Gastroesophageal sphincter (tissue), 4 donors: ENCODE measurements at regions not wholly inside any gene's neighbourhood (a gene's known extent, or its start where the extent isn't known, plus 50 kb on each side); places are given as distances from the start of the nearest gene placed in this dataset.
A peak's percentile ranks its signal among the peaks of the same experiment; 100 is the strongest.

Experiments used
- ATAC-seq: fragments of 150-250 bp; one replicate; pipeline ENCODE4 v1.9.1; 2016; ENCODE audit warnings: mild to moderate bottlenecking, moderate library complexity
- H3K27ac ChIP-seq, 4 donors: fragments of 200-600 bp; sonication (generic) in 3 of 4; 1 replicate in 3 of 4; 2 replicates in 1 of 4; pipeline ENCODE4 v1.5.1; 2016 to 2019
- H3K27me3 ChIP-seq: fragments of 200-600 bp; sonication (generic); one replicate; pipeline ENCODE4 v1.5.1; 2019
- H3K36me3 ChIP-seq, 2 donors: fragments of 200-600 bp; sonication (generic); one replicate each; pipeline ENCODE4 v1.5.1; 2019; ENCODE audit warnings: control low read depth in 1 of 2
- H3K4me1 ChIP-seq, 3 donors: fragments of 200-600 bp; sonication (generic); 1 replicate in 2 of 3; 2 replicates in 1 of 3; pipeline ENCODE4 v1.5.1; 2016 to 2019; ENCODE audit warnings: control low read depth in 2 of 3
- H3K4me3 ChIP-seq, 2 donors: fragments of 200-600 bp; sonication (generic); one replicate each; pipeline ENCODE4 v1.5.1; 2019; ENCODE audit warnings: mild to moderate bottlenecking in 1 of 2, moderate library complexity in 1 of 2
- H3K9me3 ChIP-seq, 3 donors: fragments of 200-600 bp; sonication (generic); one replicate each; pipeline ENCODE4 v1.5.1; 2017 to 2019; ENCODE audit warnings: control low read depth in 2 of 3
- EP300 ChIP-seq: sonication (generic); formaldehyde crosslinking; IDR thresholded peaks from one replicate; pipeline ENCODE4 v1.6.1; 2017; ENCODE audit warnings: antibody characterized with exemption, mild to moderate bottlenecking
- POLR2A ChIP-seq, 2 donors: fragments of 450-650 bp; IDR thresholded peaks; one replicate each; pipeline ENCODE4 v1.6.1; 2017; ENCODE audit warnings: antibody characterized with exemption in 2 of 2, mild to moderate bottlenecking in 2 of 2, moderate library complexity in 1 of 2
- POLR2AphosphoS5 ChIP-seq: sonication (generic); formaldehyde crosslinking; IDR thresholded peaks from one replicate; pipeline ENCODE4 v1.6.1; 2017; ENCODE audit warnings: antibody characterized with exemption
- WGBS, 2 donors: methylation state at CpG; one replicate each; pipeline ENCODE4 v1.1.5; 2018; ENCODE audit warnings: low coverage in 1 of 2; 5-methylcytosine and 5-hydroxymethylcytosine counted together
- TF ChIP-seq, protein P1 (sequence below), 4 experiments: fragments of 200-600 bp in 2 of 4; fragments of 450-650 bp in 2 of 4; sonication (generic) in 1 of 4; IDR thresholded peaks; one replicate each; pipeline ENCODE4 v1.5.1; 2017 to 2019; ENCODE audit warnings: antibody characterized with exemption in 4 of 4, mild to moderate bottlenecking in 2 of 4, moderate library complexity in 2 of 4

DNA sequence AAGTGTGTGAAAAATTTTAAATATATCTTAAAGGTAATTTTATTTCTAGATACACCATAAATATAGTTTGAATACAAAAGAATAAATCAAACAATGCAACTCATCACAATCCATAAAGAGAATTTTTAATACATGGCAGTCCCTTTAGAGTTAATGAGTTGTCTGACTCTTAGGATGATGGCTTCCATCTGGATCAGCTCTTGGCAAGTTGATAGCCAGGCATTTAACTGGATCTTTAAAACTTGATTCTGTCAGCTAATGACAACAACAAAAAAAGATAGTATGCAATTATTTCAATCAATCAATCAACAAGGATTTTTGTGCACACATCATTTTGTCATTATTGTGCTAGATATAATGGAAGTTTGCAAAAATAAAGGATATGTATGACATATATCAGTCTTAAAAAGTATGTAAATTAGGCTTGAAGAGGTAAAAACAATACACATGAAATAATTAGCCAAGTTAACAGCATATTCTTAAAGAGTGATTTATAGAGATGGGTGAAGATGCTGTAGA lies 174.9 kb upstream of the PCDH18 start:
- no peak for ATAC-seq
- no peaks in the 10 kb centered on the region for H3K36me3 ChIP-seq
- no peak overlapping the region for H3K4me3 ChIP-seq
- H3K9me3 ChIP-seq = no peaks in the 10 kb centered on the region
- H3K4me1 ChIP-seq = peaks cover 4 to 51% (median 18%) of the 10 kb centered on the region in 3 donors
- no peaks in the 10 kb centered on the region for H3K27me3 ChIP-seq
- TF ChIP-seq, protein P1, sequence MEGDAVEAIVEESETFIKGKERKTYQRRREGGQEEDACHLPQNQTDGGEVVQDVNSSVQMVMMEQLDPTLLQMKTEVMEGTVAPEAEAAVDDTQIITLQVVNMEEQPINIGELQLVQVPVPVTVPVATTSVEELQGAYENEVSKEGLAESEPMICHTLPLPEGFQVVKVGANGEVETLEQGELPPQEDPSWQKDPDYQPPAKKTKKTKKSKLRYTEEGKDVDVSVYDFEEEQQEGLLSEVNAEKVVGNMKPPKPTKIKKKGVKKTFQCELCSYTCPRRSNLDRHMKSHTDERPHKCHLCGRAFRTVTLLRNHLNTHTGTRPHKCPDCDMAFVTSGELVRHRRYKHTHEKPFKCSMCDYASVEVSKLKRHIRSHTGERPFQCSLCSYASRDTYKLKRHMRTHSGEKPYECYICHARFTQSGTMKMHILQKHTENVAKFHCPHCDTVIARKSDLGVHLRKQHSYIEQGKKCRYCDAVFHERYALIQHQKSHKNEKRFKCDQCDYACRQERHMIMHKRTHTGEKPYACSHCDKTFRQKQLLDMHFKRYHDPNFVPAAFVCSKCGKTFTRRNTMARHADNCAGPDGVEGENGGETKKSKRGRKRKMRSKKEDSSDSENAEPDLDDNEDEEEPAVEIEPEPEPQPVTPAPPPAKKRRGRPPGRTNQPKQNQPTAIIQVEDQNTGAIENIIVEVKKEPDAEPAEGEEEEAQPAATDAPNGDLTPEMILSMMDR (IDR thresholded peaks at IDR 0.05) = no peak
- TF ChIP-seq EP300 (no peak), POLR2A (IDR thresholded peaks at IDR 0.05) (no peak), POLR2AphosphoS5 (no peak)
- H3K27ac ChIP-seq = no peak overlapping the region

DNA sequence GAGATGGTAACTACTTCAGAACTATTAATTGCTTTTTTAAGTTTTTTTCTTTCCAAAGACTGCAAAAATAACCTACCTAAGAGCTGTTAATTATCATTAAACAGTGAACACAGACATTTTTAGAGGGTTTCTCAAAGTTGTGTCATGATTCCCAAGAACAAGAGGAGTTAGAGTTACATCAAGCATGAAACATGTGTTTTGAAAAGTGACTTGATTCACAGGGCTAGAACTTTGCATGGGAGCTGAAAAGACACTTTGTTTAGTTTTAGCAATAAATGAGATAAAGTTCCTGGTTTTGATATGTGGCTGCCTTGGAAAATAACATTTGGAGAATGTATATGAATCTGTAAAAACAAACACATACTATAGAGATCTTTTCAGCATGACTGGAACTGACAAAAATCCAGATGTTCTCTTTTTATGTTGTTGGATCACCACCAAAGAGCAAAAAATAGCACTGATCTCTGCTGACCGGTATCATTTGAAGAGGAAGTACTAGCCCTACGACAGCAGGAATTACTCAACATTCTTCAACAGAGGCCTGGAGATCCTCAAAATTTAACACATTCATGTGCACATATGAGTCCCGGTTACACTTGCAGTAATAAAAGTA lies 173.0 kb upstream of the PCDH18 start:
- TF ChIP-seq EP300 (no peak), POLR2AphosphoS5 (peak; percentile 77), POLR2A (IDR thresholded peaks at IDR 0.05) (no peak)
- TF ChIP-seq, protein P1 (IDR thresholded peaks at IDR 0.05) = no peak
- Histone ChIP-seq H3K4me1 (peaks cover 4 to 66% (median 18%) of the 10 kb centered on the region in 3 donors), H3K27me3 (no peaks in the 10 kb centered on the region), H3K36me3 (no peaks in the 10 kb centered on the region), H3K27ac (peak overlapping the region; percentile 59 to 75 (median 72)), H3K9me3 (no peaks in the 10 kb centered on the region), H3K4me3 (no peak overlapping the region)
- WGBS, 2 donors = 0 to 7% methylated on average over 3 of the region's 3 CpGs
- ATAC-seq = peak; percentile 86

DNA sequence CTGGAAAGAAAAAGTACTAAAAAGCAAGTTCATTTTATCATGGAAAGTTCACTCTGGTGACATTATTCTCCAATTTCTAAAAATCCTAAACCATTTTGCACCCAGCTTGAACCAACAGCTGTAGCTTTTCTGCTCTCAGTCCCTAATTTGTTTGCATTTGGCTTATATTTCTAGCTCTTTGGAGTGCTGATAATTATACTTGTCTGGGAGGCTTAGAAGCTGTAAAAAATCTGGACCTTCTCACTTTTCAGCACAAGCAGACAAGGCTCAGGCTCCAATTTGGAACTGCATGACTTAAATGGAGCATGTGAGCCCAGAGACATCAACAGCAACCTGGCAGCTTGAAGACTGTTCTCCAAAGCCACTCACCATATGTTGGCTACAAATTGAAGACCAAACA lies 170.9 kb upstream of the PCDH18 start:
- no peak for ATAC-seq
- Histone ChIP-seq H3K9me3 (no peaks in the 10 kb centered on the region), H3K27ac (peak overlapping the region in 3 of 4 donors; percentile 14 to 75 (median 57)), H3K27me3 (no peaks in the 10 kb centered on the region), H3K36me3 (no peaks in the 10 kb centered on the region), H3K4me3 (no peak overlapping the region), H3K4me1 (peaks cover 4 to 72% (median 18%) of the 10 kb centered on the region in 3 donors)
- no peak for TF ChIP-seq POLR2AphosphoS5
- TF ChIP-seq, protein P1 (IDR thresholded peaks at IDR 0.05) = no peak
- TF ChIP-seq EP300 = no peak
- no peak for TF ChIP-seq POLR2A (IDR thresholded peaks at IDR 0.05)

- no peaks in the 10 kb centered on the region for H3K27me3 ChIP-seq
- WGBS, 2 donors = 41 to 63% methylated on average over 2 of the region's 2 CpGs
- ATAC-seq = no peak
- H3K27ac ChIP-seq = peak overlapping the region in 1 of 4 donors; percentile 75
- H3K9me3 ChIP-seq = no peaks in the 10 kb centered on the region
- H3K4me3 ChIP-seq = no peak overlapping the region
- H3K36me3 ChIP-seq = no peaks in the 10 kb centered on the region
- TF ChIP-seq, protein P1 (IDR thresholded peaks at IDR 0.05) = no peak
- TF ChIP-seq POLR2AphosphoS5 = no peak
- TF ChIP-seq EP300 = no peak
- TF ChIP-seq POLR2A (IDR thresholded peaks at IDR 0.05) = no peak
- H3K4me1 ChIP-seq = peaks cover 4 to 65% (median 14%) of the 10 kb centered on the region in 3 donors
Measured at GRCh38 chr4:137702512-137702911, 170.2 kb upstream of the PCDH18 start.

DNA sequence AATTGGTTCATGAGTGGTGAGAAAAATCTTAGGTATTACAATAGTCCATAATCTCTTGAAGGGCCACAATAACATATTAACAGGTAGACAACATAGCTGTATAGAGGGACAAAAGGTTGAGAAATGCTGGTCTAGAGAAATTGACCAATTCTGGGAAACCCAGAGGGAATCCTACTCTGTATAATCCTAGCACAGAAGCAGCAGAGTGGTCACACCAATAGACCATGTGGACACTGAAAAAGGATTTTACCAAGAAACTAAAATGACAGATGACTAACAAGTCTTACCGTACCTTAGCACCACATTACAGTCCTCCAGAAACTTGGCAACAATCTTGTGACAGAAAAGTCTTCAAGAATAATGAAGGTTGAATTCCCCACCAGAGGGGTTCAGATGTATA lies 169.1 kb upstream of the PCDH18 start:
- no peaks in the 10 kb centered on the region for H3K36me3 ChIP-seq
- WGBS, 2 donors = 83 to 91% methylated on average over 1 of the region's 1 CpG
- ATAC-seq = no peak
- H3K9me3 ChIP-seq = no peaks in the 10 kb centered on the region
- TF ChIP-seq POLR2A (IDR thresholded peaks at IDR 0.05) = no peak
- TF ChIP-seq, protein P1 (IDR thresholded peaks at IDR 0.05) = no peak
- no peak for TF ChIP-seq EP300
- no peak for TF ChIP-seq POLR2AphosphoS5
- H3K27me3 ChIP-seq = no peaks in the 10 kb centered on the region
- H3K4me3 ChIP-seq = no peak overlapping the region
- peaks cover 4 to 59% (median 13%) of the 10 kb centered on the region in 3 donors for H3K4me1 ChIP-seq
- no peak overlapping the region for H3K27ac ChIP-seq
